Cerebellar nuclear complex (tissue), 1 donor: ENCODE measurements at regions not wholly inside any gene's neighbourhood (a gene's known extent, or its start where the extent isn't known, plus 50 kb on each side); places are given as distances from the start of the nearest gene placed in this dataset.
"Not testable (repeated sequence)": the region's sequence is repeated elsewhere in the genome, so short reads cannot be mapped to it uniquely, and the experiment has no call there.

Experiments used
- DNase-seq, 2 experiments: peaks; one replicate each; lab custom pipeline; 2025; lab: John Stamatoyannopoulos, UW

GRCh38 chr18:70421471-70422390, 132.9 kb downstream of the SOCS6 start:
- no peak for DNase-seq

- DNase-seq = no peak
These were observed 131.5 kb downstream of the SOCS6 start for GRCh38 chr18:70420146-70420898.

GRCh38 chr18:70419526-70419925, 130.7 kb downstream of the SOCS6 start:
- DNase-seq = no peak

- DNase-seq = no peak
These were observed 129.9 kb downstream of the SOCS6 start for GRCh38 chr18:70418546-70419311.

GRCh38 chr18:70417847-70418246, 129.0 kb downstream of the SOCS6 start:
- DNase-seq = no peak

- DNase-seq = no peak
These were observed 127.7 kb downstream of the SOCS6 start for GRCh38 chr18:70416496-70416895.

GRCh38 chr18:70415823-70416488, 127.1 kb downstream of the SOCS6 start:
- DNase-seq = no peak

- DNase-seq = no peak
These were observed 125.6 kb downstream of the SOCS6 start for GRCh38 chr18:70414315-70414900.

- DNase-seq = no peak
These were observed 124.6 kb downstream of the SOCS6 start for GRCh38 chr18:70413455-70413854.

- no peak for DNase-seq
These were observed 123.1 kb downstream of the SOCS6 start for GRCh38 chr18:70411876-70412435.

- no peak for DNase-seq
These were observed 122.5 kb downstream of the SOCS6 start for GRCh38 chr18:70411307-70411706.

- no peak for DNase-seq
These were observed 116.2 kb downstream of the SOCS6 start for GRCh38 chr18:70405052-70405451.

- DNase-seq = no peak
These were observed 111.6 kb downstream of the SOCS6 start for GRCh38 chr18:70400476-70400875.

- no peak for DNase-seq
These were observed 109.2 kb downstream of the SOCS6 start for GRCh38 chr18:70398076-70398475.

GRCh38 chr18:70397259-70397925, 108.5 kb downstream of the SOCS6 start:
- no peak for DNase-seq

GRCh38 chr18:70395771-70396170, 106.9 kb downstream of the SOCS6 start:
- DNase-seq = not testable (repeated sequence)

GRCh38 chr18:70394672-70395071, 105.8 kb downstream of the SOCS6 start:
- DNase-seq = no peak

- no peak for DNase-seq
These were observed 101.7 kb downstream of the SOCS6 start for GRCh38 chr18:70390371-70391090.

GRCh38 chr18:70389036-70389435, 100.2 kb downstream of the SOCS6 start:
- DNase-seq = not testable (repeated sequence)

- DNase-seq = no peak
These were observed 98.2 kb downstream of the SOCS6 start for GRCh38 chr18:70387027-70387426.
